ENCODE measurements at regions not wholly inside any gene's neighbourhood (a gene's known extent, or its start where the extent isn't known, plus 50 kb on each side); places are given as distances from the start of the nearest gene placed in this dataset.

DNA sequence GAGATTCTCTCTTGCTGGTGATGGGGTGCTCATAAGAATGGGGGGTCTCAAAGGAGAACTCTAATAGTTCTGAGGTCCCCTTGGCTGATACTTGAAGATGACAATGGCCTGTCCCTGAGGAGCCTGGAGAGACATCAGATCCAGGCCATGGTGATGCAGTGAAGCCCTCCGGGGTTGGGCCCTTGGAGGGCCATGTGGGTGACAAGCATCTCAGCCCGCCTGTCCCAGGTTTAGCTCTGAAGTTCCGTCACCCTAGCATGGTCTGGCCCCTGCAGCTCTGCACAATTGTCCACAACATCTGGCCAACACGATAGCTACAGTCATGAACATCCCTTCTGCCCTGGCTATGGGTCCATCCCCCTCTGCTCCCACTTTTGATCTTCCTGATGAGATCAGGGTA is 202.8 kb upstream of the HS6ST1 start:
- Histone ChIP-seq H3K9me3 (peaks cover 0 to 9% (median 0%) of the 10 kb centered on the region in 4 donors), H3K36me3 (no peaks in the 10 kb centered on the region), H3K27ac (no peak overlapping the region), H3K4me1 (no peaks in the 10 kb centered on the region), H3K27me3 (no peaks in the 10 kb centered on the region), H3K4me3 (no peak overlapping the region)
- DNase-seq (ENCODE audit: low spot score in 2 of 2), result no peak
- 72 to 94% methylated on average over 4 of the region's 4 CpGs for WGBS, 2 donors
- TF ChIP-seq, protein P1, sequence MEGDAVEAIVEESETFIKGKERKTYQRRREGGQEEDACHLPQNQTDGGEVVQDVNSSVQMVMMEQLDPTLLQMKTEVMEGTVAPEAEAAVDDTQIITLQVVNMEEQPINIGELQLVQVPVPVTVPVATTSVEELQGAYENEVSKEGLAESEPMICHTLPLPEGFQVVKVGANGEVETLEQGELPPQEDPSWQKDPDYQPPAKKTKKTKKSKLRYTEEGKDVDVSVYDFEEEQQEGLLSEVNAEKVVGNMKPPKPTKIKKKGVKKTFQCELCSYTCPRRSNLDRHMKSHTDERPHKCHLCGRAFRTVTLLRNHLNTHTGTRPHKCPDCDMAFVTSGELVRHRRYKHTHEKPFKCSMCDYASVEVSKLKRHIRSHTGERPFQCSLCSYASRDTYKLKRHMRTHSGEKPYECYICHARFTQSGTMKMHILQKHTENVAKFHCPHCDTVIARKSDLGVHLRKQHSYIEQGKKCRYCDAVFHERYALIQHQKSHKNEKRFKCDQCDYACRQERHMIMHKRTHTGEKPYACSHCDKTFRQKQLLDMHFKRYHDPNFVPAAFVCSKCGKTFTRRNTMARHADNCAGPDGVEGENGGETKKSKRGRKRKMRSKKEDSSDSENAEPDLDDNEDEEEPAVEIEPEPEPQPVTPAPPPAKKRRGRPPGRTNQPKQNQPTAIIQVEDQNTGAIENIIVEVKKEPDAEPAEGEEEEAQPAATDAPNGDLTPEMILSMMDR (IDR thresholded peaks at IDR 0.05), result no peak

DNA sequence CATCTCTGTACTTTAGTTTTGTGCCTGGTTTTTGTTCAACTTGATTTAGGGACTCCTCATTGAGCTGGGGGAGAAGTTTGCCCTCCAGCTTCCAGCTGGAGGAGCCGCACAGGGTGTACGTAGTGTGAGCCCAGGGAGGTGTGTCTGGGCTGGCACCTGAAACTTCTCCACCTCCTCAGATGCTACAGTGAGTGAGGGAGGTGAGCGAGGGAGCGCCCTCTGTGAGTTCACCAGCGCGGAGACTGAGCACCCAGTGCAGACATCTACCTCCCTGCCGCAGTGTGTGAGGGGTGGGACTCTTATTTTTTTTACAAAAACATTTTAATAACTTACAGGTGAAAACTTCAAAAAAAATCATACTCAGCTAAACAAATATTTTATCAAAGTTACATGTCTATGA is 204.2 kb upstream of the HS6ST1 start:
- no peaks in the 10 kb centered on the region for H3K27me3 ChIP-seq
- H3K36me3 ChIP-seq, result no peaks in the 10 kb centered on the region
- 87 to 95% methylated on average over 7 of the region's 7 CpGs for WGBS, 2 donors
- DNase-seq (ENCODE audit: low spot score in 2 of 2), result no peak
- peaks cover 0 to 9% (median 0%) of the 10 kb centered on the region in 4 donors for H3K9me3 ChIP-seq
- H3K4me3 ChIP-seq, result no peak overlapping the region
- no peaks in the 10 kb centered on the region for H3K4me1 ChIP-seq
- TF ChIP-seq, protein P1 (IDR thresholded peaks at IDR 0.05), result no peak
- TF ChIP-seq POLR2A (IDR thresholded peaks at IDR 0.05) (no peak), EP300 (IDR thresholded peaks at IDR 0.05) (no peak)
- H3K27ac ChIP-seq, result no peak overlapping the region

DNA sequence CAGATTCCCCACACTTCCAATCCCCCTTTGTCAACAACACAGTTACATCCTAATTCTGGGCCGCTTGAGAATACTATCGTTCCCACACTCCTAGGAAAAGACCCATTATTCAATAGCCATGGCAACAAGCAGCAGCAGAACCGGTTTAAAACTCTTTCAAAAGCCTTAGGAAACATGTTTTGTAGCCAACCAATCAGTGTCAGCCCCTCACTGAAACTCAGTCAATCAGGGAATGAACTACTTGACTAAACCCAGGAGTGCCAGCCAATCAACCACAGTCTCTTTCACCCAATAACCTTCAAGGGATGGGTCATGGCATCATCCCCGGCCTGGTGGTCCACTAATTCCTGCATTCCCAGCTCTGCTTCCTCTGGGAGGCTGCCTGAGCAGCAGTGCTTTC is 204.8 kb upstream of the HS6ST1 start:
- 76 to 79% methylated on average over 4 of the region's 4 CpGs for WGBS, 2 donors
- peaks cover 0 to 9% (median 0%) of the 10 kb centered on the region in 4 donors for H3K9me3 ChIP-seq
- no peaks in the 10 kb centered on the region for H3K36me3 ChIP-seq
- H3K4me1 ChIP-seq, result no peaks in the 10 kb centered on the region
- H3K27ac ChIP-seq, result no peak overlapping the region
- H3K4me3 ChIP-seq, result no peak overlapping the region
- TF ChIP-seq POLR2A (IDR thresholded peaks at IDR 0.05) (no peak), EP300 (IDR thresholded peaks at IDR 0.05) (no peak)
- TF ChIP-seq, protein P1 (IDR thresholded peaks at IDR 0.05), result no peak
- DNase-seq (ENCODE audit: low spot score in 2 of 2), result no peak
- no peaks in the 10 kb centered on the region for H3K27me3 ChIP-seq

DNA sequence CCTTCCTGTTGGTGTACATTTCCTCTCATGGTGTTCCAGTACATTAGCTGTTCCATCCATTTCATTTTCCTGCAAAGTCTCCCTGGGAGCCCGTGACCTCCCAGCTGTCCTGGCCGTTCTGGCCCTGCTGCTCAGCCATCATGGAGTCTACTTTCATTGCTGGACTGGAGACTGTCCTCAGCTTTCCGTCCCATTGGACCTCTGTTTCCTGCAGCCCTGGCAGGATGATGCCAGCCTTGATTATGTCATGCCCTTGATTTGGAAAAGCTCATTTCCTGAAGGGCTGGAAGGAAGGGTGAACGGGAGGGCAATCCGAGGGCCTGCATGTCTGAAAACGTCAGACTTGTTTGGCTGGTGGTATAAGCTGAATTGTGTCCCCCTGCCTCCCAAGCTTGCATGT is 205.5 kb upstream of the HS6ST1 start:
- H3K27ac ChIP-seq, result no peak overlapping the region
- no peaks in the 10 kb centered on the region for H3K36me3 ChIP-seq
- H3K9me3 ChIP-seq, result peaks cover 0 to 9% (median 0%) of the 10 kb centered on the region in 4 donors
- no peak overlapping the region for H3K4me3 ChIP-seq
- no peaks in the 10 kb centered on the region for H3K27me3 ChIP-seq
- 55 to 61% methylated on average over 6 of the region's 6 CpGs for WGBS, 2 donors
- TF ChIP-seq, protein P1 (IDR thresholded peaks at IDR 0.05), result no peak
- TF ChIP-seq EP300 (IDR thresholded peaks at IDR 0.05) (no peak), POLR2A (IDR thresholded peaks at IDR 0.05) (no peak)
- DNase-seq (ENCODE audit: low spot score in 2 of 2), result no peak
- no peaks in the 10 kb centered on the region for H3K4me1 ChIP-seq

DNA sequence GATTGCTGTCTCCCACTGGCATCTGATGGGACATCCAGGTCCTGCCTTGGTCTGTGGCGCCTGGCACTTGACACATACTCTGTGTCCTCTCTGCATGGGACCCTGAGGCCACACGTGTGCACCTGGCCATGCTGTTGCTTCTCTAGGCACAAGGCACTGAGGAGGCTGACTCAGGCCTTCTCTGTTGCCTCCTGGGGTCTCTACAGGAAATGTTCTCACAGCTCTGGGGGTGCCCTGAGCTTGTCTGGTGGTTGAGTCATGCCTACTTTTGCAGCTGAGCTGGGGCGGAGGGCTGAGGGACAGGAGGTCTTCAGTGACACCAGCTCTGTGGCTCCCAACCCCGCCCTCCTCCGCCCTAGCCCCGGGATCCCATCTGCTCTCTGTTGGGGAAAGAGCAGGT is 207.0 kb upstream of the HS6ST1 start:
- TF ChIP-seq EP300 (IDR thresholded peaks at IDR 0.05), result no peak
- TF ChIP-seq POLR2A (IDR thresholded peaks at IDR 0.05), result no peak
- TF ChIP-seq, protein P1 (IDR thresholded peaks at IDR 0.05), result no peak
- H3K9me3 ChIP-seq, result peaks cover 0 to 9% (median 0%) of the 10 kb centered on the region in 4 donors
- WGBS, 2 donors, result 92 to 94% methylated on average over 5 to 6 of the region's 6 CpGs

More for the DNA sequence above, 207.0 kb upstream of the HS6ST1 start:
- H3K27ac ChIP-seq, result no peak overlapping the region
- no peak overlapping the region for H3K4me3 ChIP-seq
- no peaks in the 10 kb centered on the region for H3K27me3 ChIP-seq
- no peak for DNase-seq (ENCODE audit: low spot score in 2 of 2)
- H3K4me1 ChIP-seq, result no peaks in the 10 kb centered on the region
- H3K36me3 ChIP-seq, result no peaks in the 10 kb centered on the region
